ENCODE measurements at regions not wholly inside any gene's neighbourhood (a gene's known extent, or its start where the extent isn't known, plus 50 kb on each side); places are given as distances from the start of the nearest gene placed in this dataset.

DNA sequence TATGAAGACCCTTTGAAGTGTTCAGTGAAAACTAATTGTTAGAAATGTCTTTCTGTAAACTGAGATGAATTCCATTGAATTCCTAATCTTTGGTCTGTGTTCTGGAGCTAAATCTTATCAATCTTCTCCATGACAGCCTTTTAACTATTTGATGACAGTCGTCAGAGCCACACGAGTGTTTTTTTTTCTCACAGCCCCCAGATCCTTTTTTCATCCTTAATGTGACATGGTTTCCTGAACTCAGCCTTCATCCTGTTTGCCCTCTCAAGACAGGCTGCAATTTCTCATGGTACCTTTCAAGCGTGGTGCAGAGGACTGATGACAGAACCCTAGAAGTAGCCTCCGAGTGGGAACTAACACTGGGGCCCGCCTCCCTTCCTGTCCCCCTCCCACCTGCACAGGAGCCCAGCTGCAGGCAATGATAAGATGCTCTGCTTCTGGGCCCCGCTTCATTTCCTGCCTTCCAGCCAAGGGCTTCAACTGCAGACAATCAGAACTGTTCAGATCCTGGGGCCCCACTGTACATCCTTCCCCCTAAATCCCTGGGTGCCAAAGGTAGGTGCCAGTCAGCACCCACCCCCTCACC is 114.6 kb upstream of the VAV3 start:
- H3F3A ChIP-seq (ENCODE audit: low read depth): peaks cover 20% of the 10 kb centered on the region; the same call in 1 of the 2 replicates
- peaks cover 82% of the 10 kb centered on the region for H3K4me1 ChIP-seq (ENCODE audit: insufficient read depth, low read length, poor library complexity, severe bottlenecking)
- peak overlapping the region; percentile 58 for H3K4me3 ChIP-seq (ENCODE audit: low read length, poor library complexity, severe bottlenecking)
- H3K9me2 ChIP-seq (replicated peaks; ENCODE audit: low read depth, low read length): no peaks in the 10 kb centered on the region
- H3K79me2 ChIP-seq (ENCODE audit: insufficient read depth, low read length): no peaks in the 10 kb centered on the region
- no peaks in the 10 kb centered on the region for H3K36me3 ChIP-seq (ENCODE audit: insufficient read depth, low read length)
- H4K20me1 ChIP-seq (ENCODE audit: insufficient read depth, low read length, poor library complexity, severe bottlenecking): no peaks in the 10 kb centered on the region
- H3K4me2 ChIP-seq (ENCODE audit: low read depth, low read length, poor library complexity, severe bottlenecking): peak overlapping the region; percentile 80
- no peak overlapping the region for H2AFZ ChIP-seq (ENCODE audit: low read length)
- no peaks in the 10 kb centered on the region for H3K27me3 ChIP-seq (ENCODE audit: insufficient read depth, low read length, poor library complexity, severe bottlenecking)
- H3K9ac ChIP-seq (ENCODE audit: low read depth, low read length, poor library complexity, severe bottlenecking): peak overlapping the region; percentile 61
- no peaks in the 10 kb centered on the region for H3K9me3 ChIP-seq (ENCODE audit: insufficient read depth, low read depth, low read length)
- no peak for TF ChIP-seq EZH2phosphoT487 (IDR thresholded peaks at IDR 0.05; ENCODE audit: borderline replicate concordance)
- TF ChIP-seq, protein P1, sequence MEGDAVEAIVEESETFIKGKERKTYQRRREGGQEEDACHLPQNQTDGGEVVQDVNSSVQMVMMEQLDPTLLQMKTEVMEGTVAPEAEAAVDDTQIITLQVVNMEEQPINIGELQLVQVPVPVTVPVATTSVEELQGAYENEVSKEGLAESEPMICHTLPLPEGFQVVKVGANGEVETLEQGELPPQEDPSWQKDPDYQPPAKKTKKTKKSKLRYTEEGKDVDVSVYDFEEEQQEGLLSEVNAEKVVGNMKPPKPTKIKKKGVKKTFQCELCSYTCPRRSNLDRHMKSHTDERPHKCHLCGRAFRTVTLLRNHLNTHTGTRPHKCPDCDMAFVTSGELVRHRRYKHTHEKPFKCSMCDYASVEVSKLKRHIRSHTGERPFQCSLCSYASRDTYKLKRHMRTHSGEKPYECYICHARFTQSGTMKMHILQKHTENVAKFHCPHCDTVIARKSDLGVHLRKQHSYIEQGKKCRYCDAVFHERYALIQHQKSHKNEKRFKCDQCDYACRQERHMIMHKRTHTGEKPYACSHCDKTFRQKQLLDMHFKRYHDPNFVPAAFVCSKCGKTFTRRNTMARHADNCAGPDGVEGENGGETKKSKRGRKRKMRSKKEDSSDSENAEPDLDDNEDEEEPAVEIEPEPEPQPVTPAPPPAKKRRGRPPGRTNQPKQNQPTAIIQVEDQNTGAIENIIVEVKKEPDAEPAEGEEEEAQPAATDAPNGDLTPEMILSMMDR (conservative IDR thresholded peaks at IDR 0.05; ENCODE audit: low read length): no peak

GRCh38 chr1:108077991-108078390 is 113.0 kb upstream of the VAV3 start:
- Histone ChIP-seq H3K27me3 (ENCODE audit: insufficient read depth, low read length, poor library complexity, severe bottlenecking) (no peaks in the 10 kb centered on the region), H3K9ac (ENCODE audit: low read depth, low read length, poor library complexity, severe bottlenecking) (peak overlapping the region; percentile 61), H3K9me3 (ENCODE audit: insufficient read depth, low read depth, low read length) (no peaks in the 10 kb centered on the region), H3K9me2 (replicated peaks; ENCODE audit: low read depth, low read length) (no peaks in the 10 kb centered on the region), H4K20me1 (ENCODE audit: insufficient read depth, low read length, poor library complexity, severe bottlenecking) (no peaks in the 10 kb centered on the region), H3K4me3 (ENCODE audit: low read length, poor library complexity, severe bottlenecking) (peak overlapping the region; percentile 59), H3K4me1 (ENCODE audit: insufficient read depth, low read length, poor library complexity, severe bottlenecking) (peaks cover 74% of the 10 kb centered on the region), H2AFZ (ENCODE audit: low read length) (no peak overlapping the region), H3K79me2 (ENCODE audit: insufficient read depth, low read length) (no peaks in the 10 kb centered on the region), H3K36me3 (ENCODE audit: insufficient read depth, low read length) (no peaks in the 10 kb centered on the region), H3F3A (ENCODE audit: low read depth) (peaks cover 17% of the 10 kb centered on the region; the same call in 1 of the 2 replicates), H3K4me2 (ENCODE audit: low read depth, low read length, poor library complexity, severe bottlenecking) (peak overlapping the region; percentile 80)
- TF ChIP-seq, protein P1 (conservative IDR thresholded peaks at IDR 0.05; ENCODE audit: low read length): no peak
- no peak for TF ChIP-seq EZH2phosphoT487 (IDR thresholded peaks at IDR 0.05; ENCODE audit: borderline replicate concordance)

DNA sequence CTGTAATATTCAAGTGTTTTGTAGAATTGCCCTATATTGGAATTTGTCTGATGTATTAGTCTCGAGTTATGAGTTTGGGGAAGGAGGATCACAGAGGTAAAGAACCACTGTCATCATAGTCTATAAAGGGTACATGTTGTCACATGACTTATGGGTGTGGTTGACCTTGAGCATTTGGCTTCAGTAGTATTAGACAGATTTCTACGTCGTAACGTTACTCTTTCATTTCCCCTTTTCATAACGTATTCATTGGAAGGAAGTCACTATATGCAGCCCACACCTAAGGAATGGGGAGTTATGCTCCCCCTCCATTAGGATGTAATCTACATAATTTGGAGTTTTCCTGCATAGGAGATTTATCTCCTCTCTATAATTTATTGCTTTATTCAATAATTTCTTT is 110.1 kb upstream of the VAV3 start:
- Histone ChIP-seq H3K79me2 (ENCODE audit: insufficient read depth, low read length) (no peaks in the 10 kb centered on the region), H3F3A (ENCODE audit: low read depth) (peaks cover 11% of the 10 kb centered on the region; the same call in 1 of the 2 replicates), H3K4me1 (ENCODE audit: insufficient read depth, low read length, poor library complexity, severe bottlenecking) (peaks cover 62% of the 10 kb centered on the region), H3K27me3 (ENCODE audit: insufficient read depth, low read length, poor library complexity, severe bottlenecking) (no peaks in the 10 kb centered on the region), H3K9me2 (replicated peaks; ENCODE audit: low read depth, low read length) (no peaks in the 10 kb centered on the region), H3K9ac (ENCODE audit: low read depth, low read length, poor library complexity, severe bottlenecking) (no peak overlapping the region), H4K20me1 (ENCODE audit: insufficient read depth, low read length, poor library complexity, severe bottlenecking) (no peaks in the 10 kb centered on the region), H3K4me3 (ENCODE audit: low read length, poor library complexity, severe bottlenecking) (no peak overlapping the region), H2AFZ (ENCODE audit: low read length) (no peak overlapping the region), H3K9me3 (ENCODE audit: insufficient read depth, low read depth, low read length) (no peaks in the 10 kb centered on the region), H3K4me2 (ENCODE audit: low read depth, low read length, poor library complexity, severe bottlenecking) (no peak overlapping the region), H3K36me3 (ENCODE audit: insufficient read depth, low read length) (no peaks in the 10 kb centered on the region)
- TF ChIP-seq EZH2phosphoT487 (IDR thresholded peaks at IDR 0.05; ENCODE audit: borderline replicate concordance): no peak
- TF ChIP-seq, protein P1 (conservative IDR thresholded peaks at IDR 0.05; ENCODE audit: low read length): no peak

Data from Loucy (cell line).